H1 (cell line): ENCODE measurements at regions not wholly inside any gene's neighbourhood (a gene's known extent, or its start where the extent isn't known, plus 50 kb on each side); places are given as distances from the start of the nearest gene placed in this dataset.

ENCODE experiments used
- ATF3 ChIP-seq: IDR thresholded peaks from 2 replicates; pipeline ENCODE4 v1.6.1; 2011; ENCODE audit warnings: low read depth, mild to moderate bottlenecking, low read length; ENCODE audit not compliant: insufficient read depth
- CHD1 ChIP-seq: IDR thresholded peaks from 2 replicates; pipeline ENCODE4 v1.6.1; 2012; ENCODE audit warnings: low read depth, low read length, improper control_type of control experiment
- KDM4A ChIP-seq: IDR thresholded peaks from one replicate; pipeline ENCODE4 v1.7.1; 2012; ENCODE audit warnings: low read depth, mild to moderate bottlenecking, moderate library complexity, low read length, inconsistent platforms; ENCODE audit not compliant: severe bottlenecking
- SP1 ChIP-seq: IDR thresholded peaks from 2 replicates; pipeline ENCODE4 v1.6.1; 2011; ENCODE audit warnings: low read depth, low read length
- SP4 ChIP-seq: IDR thresholded peaks from 2 replicates; pipeline ENCODE4 v1.6.1; 2012; ENCODE audit warnings: low read length, inconsistent platforms
- TBP ChIP-seq: IDR thresholded peaks from 2 replicates; pipeline ENCODE4 v1.6.1; 2011; ENCODE audit warnings: low read depth, low read length, improper control_type of control experiment

- TF ChIP-seq KDM4A (no peak), SP1 (no peak), SP4 (no peak), CHD1 (no peak), TBP (no peak), ATF3 (no peak)
Measured at GRCh38 chr12:24280056-24280842, 330.8 kb upstream of the SOX5 start (continued).
